Ureter (tissue), 1 donor: ENCODE measurements at regions not wholly inside any gene's neighbourhood (a gene's known extent, or its start where the extent isn't known, plus 50 kb on each side); places are given as distances from the start of the nearest gene placed in this dataset.
"Not testable (repeated sequence)": the region's sequence is repeated elsewhere in the genome, so short reads cannot be mapped to it uniquely, and the experiment has no call there.

Experiments used
- DNase-seq: peaks from one replicate; pipeline ENCODE4 v3.0.0-alpha.2; 2020; ENCODE audit warnings: low spot score
- donor health status: DM: yes; HTN: yes; CAD: no.

DNA sequence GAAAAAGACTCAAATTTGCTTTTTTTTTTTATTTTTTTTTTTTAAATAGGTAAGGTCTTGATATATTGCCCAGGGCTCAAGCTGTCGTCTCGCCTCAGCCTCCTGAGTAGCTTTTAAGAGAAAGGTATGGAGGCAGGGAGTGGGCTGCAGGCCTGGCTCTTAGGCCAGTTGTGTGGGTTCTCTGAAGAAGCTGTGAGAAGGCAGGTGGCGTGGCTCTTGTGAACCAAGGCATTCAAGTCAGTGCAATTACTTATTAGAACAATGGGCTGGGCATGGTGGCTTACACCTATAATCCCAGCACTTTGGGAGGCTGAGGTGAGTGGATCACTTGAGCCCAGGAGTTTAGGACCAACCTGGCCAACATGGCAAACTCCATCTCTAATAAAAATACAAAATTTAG lies 244.0 kb upstream of the SFRP2 start:
- no peak for DNase-seq

DNA sequence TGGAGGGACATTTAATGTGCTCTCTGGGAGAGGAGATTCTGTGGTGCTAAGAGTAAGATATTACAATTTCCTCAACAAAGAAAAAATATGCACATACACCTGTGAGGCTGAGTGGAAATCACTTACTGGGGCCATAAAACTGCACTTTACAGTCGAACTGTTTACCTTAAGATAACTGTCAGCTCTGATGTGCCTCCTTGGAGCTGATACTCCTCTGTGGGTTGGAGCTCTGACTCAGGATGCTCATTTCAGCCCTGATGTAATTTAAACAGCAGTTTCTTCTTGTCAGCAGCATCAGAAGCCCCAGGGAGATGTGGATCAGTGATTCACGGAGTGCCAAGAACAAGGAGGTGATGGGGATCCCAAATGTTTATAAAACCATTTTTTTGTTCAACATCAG lies 241.9 kb upstream of the SFRP2 start:
- DNase-seq = no peak

DNA sequence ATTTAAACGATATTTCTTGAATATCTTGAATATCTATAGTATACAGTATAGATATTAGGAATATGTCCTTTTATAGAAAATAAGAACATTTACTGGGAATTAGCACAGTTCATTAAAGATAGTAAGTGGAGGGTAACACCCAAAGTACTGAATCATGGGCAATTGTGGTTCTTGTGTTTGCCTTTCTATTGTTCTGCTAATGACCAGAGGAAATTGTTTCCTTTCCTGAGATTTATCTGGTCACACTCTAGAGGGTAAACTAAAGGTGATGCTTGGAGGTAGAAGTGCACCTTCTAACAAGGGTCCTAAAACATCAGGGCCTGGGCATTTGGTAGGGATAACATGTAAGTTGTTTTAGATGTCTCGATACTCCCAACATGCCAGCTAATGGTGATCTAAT lies 241.3 kb upstream of the SFRP2 start:
- no peak for DNase-seq

DNA sequence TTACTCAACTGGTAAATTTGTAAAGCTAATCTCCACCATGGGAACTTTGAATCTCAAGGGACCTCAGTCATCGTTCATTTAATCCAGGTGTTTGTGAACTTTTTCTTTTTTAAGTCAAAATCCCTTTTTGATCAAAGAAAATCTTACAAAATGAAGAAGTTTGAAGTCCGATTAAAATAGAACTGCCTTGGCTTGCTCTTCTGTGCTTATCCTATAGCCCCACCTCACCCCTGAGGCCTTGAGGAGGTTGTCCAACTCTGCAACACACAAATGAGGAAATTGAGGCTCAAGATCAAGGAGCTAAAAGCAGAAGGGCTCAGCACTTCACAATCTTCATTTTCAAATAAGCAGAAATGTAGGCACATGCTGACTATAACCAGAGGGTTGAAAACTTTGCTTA lies 240.3 kb upstream of the SFRP2 start:
- DNase-seq = no peak

DNA sequence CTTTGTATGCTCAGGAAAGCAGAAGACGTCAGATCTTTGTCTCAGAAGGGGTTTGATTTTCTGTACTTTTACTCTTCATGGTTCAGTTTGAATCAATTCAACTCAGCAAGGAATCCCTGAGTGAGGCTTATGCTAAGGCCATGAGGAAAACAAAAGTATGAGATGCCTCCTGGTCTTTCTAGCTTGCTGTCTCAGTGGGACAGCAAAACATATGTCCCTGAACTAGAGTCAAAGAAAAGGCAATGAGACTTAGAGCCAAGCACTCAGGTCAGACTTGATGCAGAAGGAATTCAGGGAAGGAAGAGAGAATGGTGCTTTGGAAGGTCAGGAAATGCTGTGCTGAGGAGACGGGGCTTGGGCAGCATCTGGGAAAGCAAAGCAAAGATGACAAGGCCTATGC lies 236.2 kb upstream of the SFRP2 start:
- DNase-seq = no peak

DNA sequence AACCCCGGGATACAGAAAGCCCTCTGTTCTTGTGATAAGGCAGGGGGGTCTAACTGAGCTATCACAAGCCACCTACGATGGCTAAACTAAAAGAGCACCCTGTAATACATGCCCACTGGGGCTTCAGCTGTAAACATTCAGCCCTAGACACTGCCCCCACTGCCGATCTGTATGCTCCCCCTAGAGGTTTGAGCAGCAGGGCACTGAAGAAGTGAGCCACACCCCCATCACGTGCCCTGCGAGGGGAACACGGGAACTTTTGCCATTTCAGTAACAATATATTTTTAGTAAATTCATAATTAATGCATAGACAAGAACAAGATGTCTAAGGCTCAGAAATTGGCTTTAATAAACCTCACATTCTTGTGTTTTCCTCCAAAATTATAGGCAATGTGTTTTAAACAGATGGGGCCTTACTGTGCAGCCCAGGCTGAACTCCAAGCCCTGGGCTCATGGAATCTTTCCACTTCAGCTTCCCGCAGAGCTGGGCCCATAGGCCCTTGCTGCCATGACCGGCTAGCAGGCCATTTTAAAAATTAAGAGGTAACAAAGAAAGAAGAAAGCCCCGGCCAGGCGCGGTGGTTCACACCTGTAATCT lies 235.3 kb upstream of the SFRP2 start:
- DNase-seq = no peak

DNA sequence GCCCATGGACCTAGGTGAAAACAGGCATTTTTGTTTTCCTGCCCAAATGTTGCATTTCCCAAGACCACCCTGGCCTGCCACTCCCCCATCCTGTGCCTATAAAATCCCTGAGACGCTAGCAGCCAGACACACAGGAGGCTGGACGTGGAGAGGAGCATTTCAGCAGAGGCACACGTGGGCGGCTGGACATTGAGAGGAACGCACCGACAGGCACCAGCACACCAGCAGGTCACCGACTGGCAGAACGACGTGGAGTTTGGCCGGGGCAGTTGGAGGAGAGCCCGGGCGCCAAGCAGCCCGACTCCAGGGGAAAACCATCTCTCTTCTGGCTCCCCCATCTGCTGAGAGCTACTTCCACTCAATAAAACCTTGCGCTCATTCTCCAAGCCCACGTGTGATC lies 234.8 kb upstream of the SFRP2 start:
- DNase-seq = not testable (repeated sequence)

DNA sequence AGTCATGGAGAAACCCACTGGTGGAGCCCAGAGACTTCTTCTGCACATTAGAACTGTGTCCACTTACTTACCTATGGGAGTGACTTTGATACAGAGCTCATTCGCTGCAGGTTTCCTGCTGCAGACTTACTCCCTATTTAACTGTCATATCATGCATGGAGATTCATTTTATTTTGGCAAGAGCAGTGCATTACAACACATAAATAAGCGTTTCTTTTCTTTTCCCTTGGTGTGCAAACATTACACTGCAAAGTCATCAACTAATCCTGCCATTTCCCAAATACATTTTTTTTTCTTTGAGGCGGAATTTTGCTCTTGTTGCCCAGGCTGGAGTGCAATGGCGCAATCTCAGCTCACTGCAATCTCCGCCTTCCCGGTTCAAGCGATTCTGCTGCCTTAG lies 230.9 kb upstream of the SFRP2 start:
- DNase-seq = no peak

DNA sequence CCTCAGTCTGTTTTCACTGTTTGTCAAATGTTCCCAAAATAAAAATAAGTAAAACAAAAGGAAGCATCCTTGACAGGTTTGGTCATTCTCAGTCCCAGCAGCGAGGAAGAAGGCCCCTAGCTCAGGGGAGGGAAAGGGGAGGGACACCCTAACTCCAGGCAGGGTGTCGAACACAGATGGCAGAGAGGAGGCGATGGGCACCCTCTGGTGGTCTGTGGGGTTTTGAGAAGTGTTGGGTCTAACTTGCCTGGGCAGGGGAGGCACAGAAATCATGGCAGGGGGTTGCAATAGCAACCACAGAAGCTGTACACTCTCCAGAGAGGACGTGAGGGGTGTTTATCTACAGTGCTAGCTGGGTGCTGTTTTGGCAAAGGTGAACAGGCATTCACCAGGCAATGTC lies 229.8 kb upstream of the SFRP2 start:
- no peak for DNase-seq

DNA sequence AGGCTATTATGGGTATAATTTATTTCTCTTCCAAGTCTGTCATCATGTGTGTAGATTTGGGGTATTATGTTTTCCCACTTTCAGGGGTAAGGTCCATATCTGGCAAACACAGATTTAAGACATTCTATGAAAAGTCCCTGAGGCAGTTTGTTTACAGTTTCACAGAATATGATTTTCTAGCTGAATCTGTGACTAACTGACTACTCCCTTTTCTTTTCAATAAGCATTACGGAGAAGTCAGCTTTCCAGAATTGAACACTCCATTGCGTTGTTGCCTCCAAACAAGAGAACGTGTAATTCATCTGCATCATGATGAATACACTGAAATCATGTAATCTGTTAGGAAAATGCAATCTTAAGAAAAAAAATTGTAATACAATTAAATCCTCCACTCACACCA lies 226.7 kb upstream of the SFRP2 start:
- DNase-seq = no peak

DNA sequence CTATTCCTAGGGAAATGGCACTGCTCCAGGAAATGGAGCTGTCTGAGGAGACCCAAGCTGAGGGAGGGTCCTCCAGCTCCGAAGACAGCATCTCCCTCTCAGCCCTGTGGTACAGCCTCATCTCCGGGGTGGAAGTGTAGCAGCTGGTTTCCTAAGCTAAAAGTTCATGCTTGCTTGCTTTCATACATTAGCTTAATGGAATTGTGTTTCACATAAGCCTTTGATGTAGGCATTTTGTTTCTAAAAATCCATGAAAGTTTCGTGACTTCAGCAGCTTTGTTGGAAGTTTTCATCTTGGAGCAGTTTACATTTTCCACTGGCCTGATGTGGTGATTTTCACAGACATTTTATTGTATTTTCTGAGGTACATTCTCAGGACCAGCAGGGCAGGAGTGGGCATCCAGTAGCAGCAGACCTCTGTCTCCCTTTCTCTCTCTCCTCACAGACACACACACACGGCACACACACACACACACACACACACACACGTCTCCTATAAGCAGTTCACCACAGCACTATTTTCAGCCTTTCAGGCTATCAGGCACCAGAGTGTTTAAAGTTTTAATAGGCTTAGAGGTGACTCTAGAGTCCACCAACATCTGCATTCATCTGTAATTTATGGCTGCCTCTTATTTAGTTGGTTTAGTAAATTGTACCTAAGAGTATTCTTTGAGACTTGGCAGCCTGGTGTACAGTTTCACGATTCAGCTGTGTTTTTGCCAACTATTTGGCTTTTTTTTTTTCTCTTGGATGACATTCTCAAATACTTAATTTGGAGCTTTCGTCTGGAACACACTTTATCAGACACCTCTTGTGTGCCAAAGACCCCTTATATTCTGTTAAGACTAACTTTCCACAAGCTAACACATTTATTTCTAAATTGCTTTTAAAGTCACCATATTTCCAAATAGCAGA lies 225.8 kb upstream of the SFRP2 start:
- DNase-seq = no peak

DNA sequence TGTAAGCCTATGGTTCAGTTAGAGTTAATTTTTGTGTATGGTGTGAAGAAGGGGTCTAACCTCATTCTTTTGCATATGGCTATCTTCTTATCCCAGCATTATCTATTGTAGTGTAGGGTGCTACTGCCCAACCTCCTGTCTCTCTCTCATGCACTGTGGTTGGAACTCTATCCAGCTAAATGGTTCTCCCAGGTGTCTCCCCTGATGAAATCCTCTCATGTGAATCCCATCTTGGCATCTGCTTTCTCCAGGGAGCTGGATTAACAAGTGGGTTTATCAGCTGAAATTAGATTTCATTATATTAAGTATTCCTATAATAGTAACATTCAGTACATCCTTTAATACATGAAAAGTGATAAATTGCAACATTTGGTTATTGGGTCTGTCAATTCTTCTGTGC lies 224.7 kb upstream of the SFRP2 start:
- DNase-seq = no peak

DNA sequence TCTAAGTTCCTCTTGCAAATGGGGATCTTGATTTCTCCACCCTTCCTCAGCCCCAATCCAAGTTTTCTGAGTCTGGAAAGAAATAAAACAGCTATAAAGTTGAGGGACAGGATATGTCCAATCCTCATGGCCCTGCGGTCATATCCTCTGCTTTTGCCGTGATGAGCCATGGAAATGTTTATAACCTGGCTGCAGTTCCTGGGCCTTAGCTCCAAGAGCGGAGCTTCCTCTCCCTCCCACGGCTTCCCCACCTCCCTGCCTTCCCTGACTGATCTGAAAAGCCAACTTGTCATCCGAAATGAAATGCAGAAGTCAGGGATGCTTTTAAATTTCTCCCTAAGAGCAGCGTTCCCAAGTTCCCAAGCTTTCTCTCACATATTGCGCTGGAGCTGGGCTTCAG lies 221.5 kb upstream of the SFRP2 start:
- peak; percentile 58 for DNase-seq

DNA sequence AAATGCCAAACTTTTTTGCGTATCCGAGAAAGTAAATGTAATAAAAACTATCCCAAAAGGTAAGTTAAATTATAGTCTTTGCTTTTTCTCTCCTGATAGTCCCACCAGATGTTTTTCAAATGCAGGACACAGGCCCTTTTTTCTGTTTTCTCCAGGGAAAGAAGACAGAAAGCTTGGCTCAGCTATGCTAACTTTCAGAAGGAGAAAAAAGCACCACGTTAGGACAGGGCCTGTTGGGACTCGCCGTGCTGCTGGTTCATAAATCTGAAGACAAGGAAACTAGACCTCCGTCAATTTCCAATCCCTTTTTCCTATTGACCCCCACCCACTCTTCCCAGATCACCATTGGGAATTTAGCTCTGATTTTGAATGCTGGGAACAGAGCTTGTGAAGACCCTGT lies 220.9 kb upstream of the SFRP2 start:
- DNase-seq = no peak

DNA sequence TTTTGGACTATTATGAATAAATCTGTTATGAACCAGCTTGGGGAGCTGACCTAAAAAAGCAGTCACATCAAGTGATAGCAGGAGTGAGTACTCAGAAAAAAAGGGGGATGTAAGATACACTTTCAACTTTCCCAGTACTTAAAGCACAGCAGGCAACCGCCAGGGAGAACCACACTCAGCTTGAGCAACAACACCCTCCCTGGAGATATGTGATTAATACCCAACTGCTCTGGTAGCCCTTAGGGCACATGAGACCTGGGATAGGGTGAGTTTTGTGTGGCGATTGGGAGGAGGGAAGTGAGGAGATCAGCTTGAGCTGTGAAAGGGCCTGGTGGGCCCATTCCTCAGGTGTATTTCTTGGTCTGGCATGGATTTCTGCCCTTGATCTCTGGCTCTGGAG lies 220.3 kb upstream of the SFRP2 start:
- DNase-seq = no peak

DNA sequence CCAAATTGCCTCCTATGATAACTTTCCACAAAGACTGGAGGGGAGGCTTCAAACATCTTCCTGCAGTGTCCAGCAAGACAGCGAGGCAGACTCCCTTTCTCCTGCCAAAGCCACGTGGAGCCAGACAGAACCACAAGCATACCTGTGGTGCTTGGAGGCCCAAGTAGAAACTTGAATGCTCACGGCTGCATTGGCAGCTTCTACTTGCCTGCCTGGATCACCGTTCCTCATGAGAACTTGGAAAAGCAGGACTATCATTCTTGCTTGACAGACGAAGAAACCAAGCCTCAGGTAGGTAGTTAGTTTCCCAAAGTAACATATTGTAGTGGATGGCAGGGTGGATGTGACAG lies 216.3 kb upstream of the SFRP2 start:
- DNase-seq = no peak

DNA sequence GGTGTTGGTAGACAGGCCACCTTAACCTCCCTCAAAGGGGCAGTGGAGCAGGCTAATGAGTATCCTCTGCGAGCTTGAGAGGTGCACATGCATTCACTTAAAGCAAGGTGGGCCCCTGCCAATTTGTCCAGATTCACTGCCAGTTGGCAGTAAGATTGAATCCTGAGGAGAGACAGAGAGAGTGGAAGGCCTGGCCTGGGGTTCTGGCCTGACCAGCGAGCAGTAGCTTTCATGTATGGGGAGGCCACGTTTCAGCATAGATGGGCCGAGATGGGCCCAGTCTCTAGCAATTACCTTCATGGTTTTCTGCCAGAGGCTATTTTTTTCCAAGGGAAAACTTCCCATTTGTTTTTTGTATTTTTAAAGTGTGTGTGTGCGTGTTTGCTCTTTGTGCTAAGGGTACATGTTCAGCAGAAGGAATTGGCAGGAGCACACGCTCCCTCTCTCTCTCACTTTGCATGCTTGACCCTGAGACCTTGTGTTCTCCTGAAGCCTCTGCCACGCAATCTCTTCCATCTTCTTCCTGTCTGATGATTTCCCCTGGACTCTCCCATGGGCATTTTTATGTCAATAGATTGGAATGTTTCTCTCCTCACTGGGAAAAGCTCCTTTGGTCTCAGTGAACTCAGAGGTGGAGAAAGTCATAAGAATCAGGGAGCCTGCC lies 215.8 kb upstream of the SFRP2 start:
- no peak for DNase-seq

DNA sequence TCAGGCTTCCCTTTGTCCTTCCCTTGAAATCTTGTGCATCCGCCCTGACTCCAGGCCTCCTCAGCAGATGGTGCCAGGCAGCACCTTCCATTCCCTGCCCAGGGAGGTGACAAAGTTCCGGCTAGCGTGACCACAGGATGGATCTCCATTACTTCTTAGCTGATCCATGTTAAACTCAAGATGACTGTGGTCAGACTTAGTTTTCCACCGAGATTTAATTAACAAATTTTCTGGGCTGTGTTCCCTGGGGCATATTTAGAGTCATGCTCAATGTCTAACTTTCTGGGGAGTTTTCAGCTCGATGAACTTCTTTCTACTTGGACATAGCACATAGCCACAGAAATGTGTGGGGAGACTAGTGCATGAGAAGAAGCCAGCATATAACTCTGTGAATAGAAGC lies 215.1 kb upstream of the SFRP2 start:
- DNase-seq = no peak

DNA sequence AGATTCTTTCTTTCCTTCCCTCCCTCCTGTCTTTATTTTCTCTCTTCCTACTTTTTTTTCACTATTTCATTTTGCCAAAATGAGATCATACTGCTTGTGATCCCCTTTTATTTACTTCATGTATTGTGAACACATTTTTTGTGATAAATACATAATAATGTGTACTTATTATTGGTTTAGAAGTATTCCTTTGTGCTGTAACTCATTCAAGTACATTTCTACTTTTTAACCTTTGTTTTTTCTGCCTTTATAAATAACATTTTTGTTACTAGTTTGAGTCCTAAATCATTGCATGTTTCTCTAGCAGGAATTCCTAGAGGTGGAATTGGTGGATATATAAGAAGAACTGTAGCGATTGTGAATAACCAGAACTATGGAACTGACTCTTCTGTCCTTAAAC lies 214.5 kb upstream of the SFRP2 start:
- no peak for DNase-seq

DNA sequence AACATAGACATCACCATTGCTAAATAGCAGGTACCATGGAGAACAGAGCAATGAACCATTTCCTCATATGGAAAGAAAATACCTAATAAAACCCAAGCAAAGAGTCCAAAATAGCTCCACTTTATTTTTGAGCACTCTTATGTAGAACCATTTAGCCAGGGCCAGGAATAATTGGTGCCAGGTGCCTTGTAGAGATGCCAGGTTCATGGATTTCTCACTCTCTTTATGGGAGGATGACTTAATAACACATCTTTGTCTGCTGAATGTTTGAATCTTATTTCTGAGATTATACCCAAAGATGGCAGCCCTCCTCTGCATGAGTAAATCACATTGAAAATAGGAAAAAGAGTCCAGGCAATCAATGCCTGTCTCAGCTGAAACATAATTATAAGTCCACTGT lies 212.3 kb upstream of the SFRP2 start:
- DNase-seq = no peak

DNA sequence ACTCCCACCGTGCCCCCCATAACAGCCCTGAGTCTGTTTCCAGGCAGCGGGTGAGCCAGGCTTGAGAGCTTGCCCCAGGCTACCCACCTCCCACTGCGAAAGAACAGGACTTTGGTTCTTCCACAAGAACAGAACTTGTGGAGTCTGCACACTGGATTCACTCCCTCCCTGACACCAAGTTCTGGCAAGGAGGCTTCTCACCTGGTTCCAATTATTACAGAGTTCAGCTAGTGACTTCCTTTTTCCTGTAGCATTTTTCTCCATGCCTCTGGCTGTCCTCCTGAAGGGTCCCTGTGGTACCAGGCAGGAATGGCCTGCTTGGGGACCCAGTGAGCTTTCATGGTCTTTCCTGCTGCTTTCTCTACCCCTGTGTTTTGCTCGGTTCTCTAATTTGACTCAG lies 208.6 kb upstream of the SFRP2 start:
- DNase-seq = no peak

DNA sequence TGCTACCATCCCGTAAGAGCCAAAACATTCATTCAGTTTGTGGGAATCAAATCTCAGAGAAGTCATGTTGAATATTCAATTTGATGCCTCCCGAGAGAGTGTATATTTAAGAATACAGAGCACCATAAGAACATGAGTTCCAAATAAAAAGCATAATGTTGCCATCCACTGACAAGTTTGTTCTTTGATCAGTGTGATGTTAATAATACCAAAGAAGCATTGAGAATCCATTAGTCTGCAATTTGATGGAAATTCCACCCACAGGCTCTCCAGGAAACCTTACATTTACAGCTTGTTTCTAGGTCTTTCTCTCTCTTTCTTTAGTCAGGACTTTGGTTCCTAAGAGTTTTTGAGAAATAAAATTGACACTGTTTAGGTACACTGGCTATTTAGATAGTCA lies 200.6 kb upstream of the SFRP2 start:
- no peak for DNase-seq
